ENCODE measurements at regions not wholly inside any gene's neighbourhood (a gene's known extent, or its start where the extent isn't known, plus 50 kb on each side); places are given as distances from the start of the nearest gene placed in this dataset.
A peak's percentile ranks its signal among the peaks of the same experiment; 100 is the strongest.

DNA sequence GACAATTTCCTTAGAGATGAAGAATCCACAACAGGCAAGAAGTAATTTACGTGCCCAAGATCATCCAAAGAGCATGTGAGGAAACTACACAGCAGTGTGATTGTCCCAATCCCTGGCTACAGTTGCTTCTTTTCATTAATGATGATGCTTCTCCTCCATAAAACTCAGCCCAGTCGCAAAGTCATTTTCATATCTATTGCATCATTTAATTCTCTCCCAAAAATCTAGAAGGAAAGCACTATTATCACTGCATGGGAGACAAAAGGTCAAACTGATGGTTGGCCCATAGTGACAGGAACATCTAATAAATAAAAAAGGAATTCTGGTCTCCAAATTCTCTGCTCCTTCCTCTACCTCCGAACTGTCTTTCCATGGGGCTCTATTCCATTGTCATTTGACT lies 103.5 kb upstream of the SERP2 start:
- ChIA-PET POLR2A (no interaction called here), CTCF (no interaction called here)
- H3K4me3 Mint-ChIP-seq = no peak overlapping the region
- H3K27ac Mint-ChIP-seq = no peak overlapping the region
- peaks cover 4% of the 10 kb centered on the region for H3K27me3 Mint-ChIP-seq
- DNase-seq (no peak), ATAC-seq (no peak)
- no peaks in the 10 kb centered on the region for H3K9me3 Mint-ChIP-seq (ENCODE audit: low read depth)
- H3K36me3 Mint-ChIP-seq (ENCODE audit: low read depth) = peaks cover 3% of the 10 kb centered on the region
- intact Hi-C loops (cut with DNase I, micrococcal nuclease) = loop anchor here in 1 of 2 experiments (5.0 to 10.0 kb wide), 2 partner anchors 128 to 1225 kb away; no protein-coding TSS in a partner anchor
- H3K4me1 Mint-ChIP-seq = peaks cover 33% of the 10 kb centered on the region

DNA sequence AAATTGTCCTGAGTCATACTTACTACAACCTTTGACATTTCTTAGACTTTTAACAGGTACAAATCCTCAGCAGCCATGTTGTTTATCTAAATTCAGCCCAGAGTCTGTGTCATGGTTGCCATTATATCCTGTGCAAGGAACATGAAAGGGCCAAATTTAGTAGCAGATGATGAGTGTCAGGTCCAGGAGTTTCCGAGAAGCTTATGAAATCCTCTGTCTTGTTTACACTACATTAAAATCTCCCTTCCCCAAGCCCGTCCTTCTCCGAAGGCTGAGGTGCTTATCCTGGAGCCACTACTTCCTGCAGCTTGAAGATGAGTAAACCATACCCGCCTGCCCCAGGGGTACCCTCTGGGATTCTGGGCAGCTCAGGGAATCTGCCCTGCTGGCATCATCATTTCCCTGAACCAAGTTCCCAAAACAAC lies 102.6 kb upstream of the SERP2 start:
- peaks cover 41% of the 10 kb centered on the region for H3K4me1 Mint-ChIP-seq
- ATAC-seq = no peak
- no peak overlapping the region for H3K4me3 Mint-ChIP-seq
- no peak for DNase-seq
- POLR2A ChIA-PET = no interaction called here
- peak overlapping the region; percentile 16 for H3K27ac Mint-ChIP-seq
- peaks cover 5% of the 10 kb centered on the region for H3K9me3 Mint-ChIP-seq (ENCODE audit: low read depth)
- intact Hi-C loops (cut with DNase I, micrococcal nuclease) = loop anchor here in 1 of 2 experiments (5.0 to 10.0 kb wide), 2 partner anchors 129 to 1226 kb away; no protein-coding TSS in a partner anchor
- CTCF ChIA-PET = no interaction called here
- H3K36me3 Mint-ChIP-seq (ENCODE audit: low read depth) = peaks cover 5% of the 10 kb centered on the region
- H3K27me3 Mint-ChIP-seq = peaks cover 4% of the 10 kb centered on the region

GRCh38 chr13:44271473-44271872 lies 102.2 kb upstream of the SERP2 start:
- peaks cover 4% of the 10 kb centered on the region for H3K27me3 Mint-ChIP-seq

GRCh38 chr13:44271915-44272341 lies 101.7 kb upstream of the SERP2 start:
- POLR2A ChIA-PET = no interaction called here

More at GRCh38 chr13:44271473-44271872, 102.2 kb upstream of the SERP2 start:
- ATAC-seq (no peak), DNase-seq (no peak)
- peaks cover 41% of the 10 kb centered on the region for H3K4me1 Mint-ChIP-seq
- peaks cover 5% of the 10 kb centered on the region for H3K9me3 Mint-ChIP-seq (ENCODE audit: low read depth)
- peak overlapping the region; percentile 30 for H3K27ac Mint-ChIP-seq
- ChIA-PET POLR2A (no interaction called here), CTCF (interaction anchor here (1.0 kb wide), 1 partner anchor 166 kb away, joined by 6 read pairs; no protein-coding TSS in a partner anchor)
- no peak overlapping the region for H3K4me3 Mint-ChIP-seq
- intact Hi-C loops (cut with DNase I, micrococcal nuclease) = loop anchor here in 1 of 2 experiments (5.0 to 10.0 kb wide), 2 partner anchors 129 to 1227 kb away; no protein-coding TSS in a partner anchor
- H3K36me3 Mint-ChIP-seq (ENCODE audit: low read depth) = peaks cover 5% of the 10 kb centered on the region

GRCh38 chr13:44272692-44273091 lies 100.9 kb upstream of the SERP2 start:
- peaks cover 44% of the 10 kb centered on the region for H3K4me1 Mint-ChIP-seq
- DNase-seq = no peak
- CTCF ChIA-PET = interaction anchor here (2.3 kb wide), 1 partner anchor 164 kb away, joined by 10 read pairs; no protein-coding TSS in a partner anchor
- H3K4me3 Mint-ChIP-seq = no peak overlapping the region
- H3K27ac Mint-ChIP-seq = no peak overlapping the region
- intact Hi-C loops (cut with DNase I, micrococcal nuclease) = loop anchor here in 1 of 2 experiments (5.0 to 10.0 kb wide), 2 partner anchors 130 to 1228 kb away; no protein-coding TSS in a partner anchor
- H3K9me3 Mint-ChIP-seq (ENCODE audit: low read depth) = peaks cover 5% of the 10 kb centered on the region
- POLR2A ChIA-PET = no interaction called here
- no peaks in the 10 kb centered on the region for H3K27me3 Mint-ChIP-seq
- no peak for ATAC-seq
- peaks cover 5% of the 10 kb centered on the region for H3K36me3 Mint-ChIP-seq (ENCODE audit: low read depth)

More at GRCh38 chr13:44271915-44272341, 101.7 kb upstream of the SERP2 start:
- peaks cover 4% of the 10 kb centered on the region for H3K27me3 Mint-ChIP-seq
- no peak overlapping the region for H3K4me3 Mint-ChIP-seq
- ATAC-seq = no peak
- CTCF ChIA-PET = interaction anchor here (1.0 kb wide), 1 partner anchor 166 kb away, joined by 6 read pairs; no protein-coding TSS in a partner anchor
- no peak for DNase-seq
- H3K36me3 Mint-ChIP-seq (ENCODE audit: low read depth) = peaks cover 5% of the 10 kb centered on the region
- intact Hi-C loops (cut with DNase I, micrococcal nuclease) = loop anchor here in 1 of 2 experiments (5.0 to 10.0 kb wide), 2 partner anchors 130 to 1227 kb away; no protein-coding TSS in a partner anchor
- H3K27ac Mint-ChIP-seq = peak overlapping the region; percentile 30
- H3K9me3 Mint-ChIP-seq (ENCODE audit: low read depth) = peaks cover 5% of the 10 kb centered on the region
- H3K4me1 Mint-ChIP-seq = peaks cover 41% of the 10 kb centered on the region

- POLR2A ChIA-PET = interaction anchor here (1.9 kb wide), 1 partner anchor 14 kb away, joined by 6 read pairs; no protein-coding TSS in a partner anchor
- Mint-ChIP-seq H3K9me3 (ENCODE audit: low read depth) (peaks cover 5% of the 10 kb centered on the region), H3K4me1 (peaks cover 49% of the 10 kb centered on the region)
These were observed 100.4 kb upstream of the SERP2 start for GRCh38 chr13:44273216-44273615.

GRCh38 chr13:44273991-44274770 lies 99.4 kb upstream of the SERP2 start:
- peak; percentile 97 for ATAC-seq
- peaks cover 5% of the 10 kb centered on the region for H3K9me3 Mint-ChIP-seq (ENCODE audit: low read depth)
- H3K27me3 Mint-ChIP-seq = no peaks in the 10 kb centered on the region
- peaks cover 58% of the 10 kb centered on the region for H3K4me1 Mint-ChIP-seq
- H3K36me3 Mint-ChIP-seq (ENCODE audit: low read depth) = peaks cover 5% of the 10 kb centered on the region
- ChIA-PET CTCF (interaction anchor here (0.8 to 2.3 kb wide), 4 partner anchors 15 to 163 kb away, joined by 3 to 10 read pairs (median 4); no protein-coding TSS in a partner anchor), POLR2A (interaction anchor here (0.7 to 1.9 kb wide), 3 partner anchors 15 to 133 kb away, joined by 3 to 6 read pairs (median 4); no protein-coding TSS in a partner anchor)
- intact Hi-C loops (cut with DNase I, micrococcal nuclease) = loop anchor here (1.0 to 10.0 kb wide), 6 partner anchors 15 to 1229 kb away; no protein-coding TSS in a partner anchor
- H3K4me3 Mint-ChIP-seq = peak overlapping the region; percentile 55
- peak overlapping the region; percentile 91 for H3K27ac Mint-ChIP-seq
- peak; percentile 26 for DNase-seq

More at GRCh38 chr13:44273216-44273615, 100.4 kb upstream of the SERP2 start:
- CTCF ChIA-PET = interaction anchor here (1.6 to 2.3 kb wide), 2 partner anchors 14 to 164 kb away, joined by 4 to 10 read pairs; no protein-coding TSS in a partner anchor
- H3K27me3 Mint-ChIP-seq = no peaks in the 10 kb centered on the region
- DNase-seq = no peak
- no peak overlapping the region for H3K4me3 Mint-ChIP-seq
- peaks cover 5% of the 10 kb centered on the region for H3K36me3 Mint-ChIP-seq (ENCODE audit: low read depth)
- H3K27ac Mint-ChIP-seq = no peak overlapping the region
- intact Hi-C loops (cut with DNase I, micrococcal nuclease) = loop anchor here in 1 of 2 experiments (5.0 to 10.0 kb wide), 2 partner anchors 131 to 1228 kb away; no protein-coding TSS in a partner anchor
- no peak for ATAC-seq

- ChIA-PET CTCF (interaction anchor here (1.3 to 2.3 kb wide), 3 partner anchors 15 to 162 kb away, joined by 3 to 10 read pairs (median 4); no protein-coding TSS in a partner anchor), POLR2A (interaction anchor here (0.7 to 1.9 kb wide), 3 partner anchors 16 to 134 kb away, joined by 3 to 6 read pairs (median 4); no protein-coding TSS in a partner anchor)
- DNase-seq (peak; percentile 14), ATAC-seq (peak; percentile 38)
- H3K4me3 Mint-ChIP-seq = peak overlapping the region; percentile 55
- H3K27ac Mint-ChIP-seq = peak overlapping the region; percentile 91
- intact Hi-C loops (cut with DNase I, micrococcal nuclease) = loop anchor here (1.0 to 10.0 kb wide), 6 partner anchors 15 to 1230 kb away; no protein-coding TSS in a partner anchor
- H3K9me3 Mint-ChIP-seq (ENCODE audit: low read depth) = peaks cover 5% of the 10 kb centered on the region
- H3K4me1 Mint-ChIP-seq = peaks cover 59% of the 10 kb centered on the region
- H3K27me3 Mint-ChIP-seq = no peaks in the 10 kb centered on the region
- H3K36me3 Mint-ChIP-seq (ENCODE audit: low read depth) = peaks cover 5% of the 10 kb centered on the region
These were observed 98.8 kb upstream of the SERP2 start for GRCh38 chr13:44274771-44275205.

DNA sequence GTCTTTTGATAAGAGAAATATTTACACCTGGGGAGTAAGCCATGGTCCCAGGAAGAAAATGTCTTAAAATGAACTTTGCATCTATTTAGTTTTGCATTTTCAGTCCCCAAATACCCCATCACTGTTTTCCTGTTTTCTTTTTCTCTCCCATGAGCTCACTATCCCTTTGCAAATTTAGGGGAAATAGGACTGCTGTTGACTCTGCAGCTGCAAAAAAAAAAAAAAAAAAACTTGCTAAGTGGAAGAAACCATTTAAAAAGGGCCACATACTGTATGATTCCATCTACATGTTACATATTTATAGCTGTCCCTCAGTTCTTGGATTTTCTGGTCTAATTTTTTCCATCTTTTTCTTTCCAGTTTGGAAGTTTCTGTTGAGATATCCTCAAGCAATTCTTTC lies 98.2 kb upstream of the SERP2 start:
- Mint-ChIP-seq H3K9me3 (ENCODE audit: low read depth) (peaks cover 5% of the 10 kb centered on the region), H3K27ac (peak overlapping the region; percentile 91), H3K36me3 (ENCODE audit: low read depth) (peaks cover 5% of the 10 kb centered on the region), H3K4me1 (peaks cover 59% of the 10 kb centered on the region), H3K27me3 (peaks cover 2% of the 10 kb centered on the region), H3K4me3 (no peak overlapping the region)
- ChIA-PET CTCF (no interaction called here), POLR2A (no interaction called here)
- DNase-seq = no peak
- no peak for ATAC-seq
- intact Hi-C loops (cut with DNase I, micrococcal nuclease) = loop anchor here (2.0 to 10.0 kb wide), 3 partner anchors 17 to 1231 kb away; no protein-coding TSS in a partner anchor

DNA sequence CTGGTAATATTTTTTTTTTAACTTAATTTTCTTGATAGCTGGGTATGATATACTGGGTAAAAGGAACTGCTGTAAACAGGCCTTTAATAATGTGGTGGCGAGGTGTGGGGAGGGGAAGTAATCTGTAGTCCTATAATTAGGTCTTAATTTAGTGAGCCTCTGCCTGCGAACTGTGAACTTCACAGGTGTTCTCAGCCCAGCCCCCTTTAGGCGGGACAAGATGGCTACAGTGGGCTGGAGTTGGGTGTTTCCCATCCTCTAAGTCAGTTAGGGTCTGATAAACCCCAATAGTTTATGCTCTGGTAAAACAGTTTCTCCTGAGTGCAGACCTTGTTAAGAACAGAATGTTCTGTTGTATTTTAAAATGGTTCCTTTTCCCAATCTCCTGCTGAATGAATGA lies 97.6 kb upstream of the SERP2 start:
- intact Hi-C loops (cut with DNase I, micrococcal nuclease) = loop anchor here in 1 of 2 experiments (10.0 kb wide), 1 partner anchor 1231 kb away; no protein-coding TSS in a partner anchor
- ATAC-seq (no peak), DNase-seq (no peak)
- POLR2A ChIA-PET = no interaction called here
- peaks cover 4% of the 10 kb centered on the region for H3K27me3 Mint-ChIP-seq
- peaks cover 5% of the 10 kb centered on the region for H3K36me3 Mint-ChIP-seq (ENCODE audit: low read depth)
- H3K27ac Mint-ChIP-seq = no peak overlapping the region
- H3K4me3 Mint-ChIP-seq = no peak overlapping the region
- H3K9me3 Mint-ChIP-seq (ENCODE audit: low read depth) = peaks cover 5% of the 10 kb centered on the region
- CTCF ChIA-PET = no interaction called here
- peaks cover 52% of the 10 kb centered on the region for H3K4me1 Mint-ChIP-seq

GRCh38 chr13:44277459-44277858 lies 96.2 kb upstream of the SERP2 start:
- Mint-ChIP-seq H3K4me3 (no peak overlapping the region), H3K4me1 (peaks cover 46% of the 10 kb centered on the region), H3K27ac (no peak overlapping the region), H3K27me3 (peaks cover 4% of the 10 kb centered on the region), H3K9me3 (ENCODE audit: low read depth) (peaks cover 5% of the 10 kb centered on the region), H3K36me3 (ENCODE audit: low read depth) (peaks cover 5% of the 10 kb centered on the region)
- ATAC-seq (no peak), DNase-seq (no peak)
- intact Hi-C loops (cut with DNase I, micrococcal nuclease) = loop anchor here in 1 of 2 experiments (10.0 kb wide), 1 partner anchor 1233 kb away; no protein-coding TSS in a partner anchor
- CTCF ChIA-PET = no interaction called here
- POLR2A ChIA-PET = no interaction called here

Data from activated CD4-positive, alpha-beta T cell treated with anti-CD3 and anti-CD28 coated beads for 36 hours (primary cell).